HL-60 (cell line): ENCODE measurements at regions not wholly inside any gene's neighbourhood (a gene's known extent, or its start where the extent isn't known, plus 50 kb on each side); places are given as distances from the start of the nearest gene placed in this dataset.

Source experiments
- DNase-seq, 2 experiments: peaks; one replicate each; pipeline ENCODE4 v3.0.0-alpha.2; 2010 to 2020; ENCODE audit warnings: low read depth in 1 of 2, low spot score in 1 of 2
- H3K27ac ChIP-seq: fragments of 250-450 bp; sonication (Bioruptor Pico); replicated peaks from 2 replicates; pipeline ENCODE4 v1.5.1; 2020; ENCODE audit warnings: mild to moderate bottlenecking, moderate library complexity
- H3K27me3 ChIP-seq: fragments of 250-450 bp; sonication (Bioruptor Pico); 2 replicates; pipeline ENCODE4 v1.5.1; 2021; ENCODE audit warnings: mild to moderate bottlenecking, moderate library complexity; ENCODE audit not compliant: insufficient read depth, poor library complexity, severe bottlenecking
- H3K4me3 ChIP-seq: replicated peaks from 2 replicates; pipeline ENCODE4 v1.5.1; 2011; ENCODE audit warnings: mild to moderate bottlenecking, control low read depth, low read length; ENCODE audit not compliant: insufficient read depth
- GABPA ChIP-seq: IDR thresholded peaks from 2 replicates; pipeline ENCODE4 v1.6.1; 2012; ENCODE audit warnings: low read depth
- POLR2AphosphoS5 ChIP-seq: IDR thresholded peaks from 2 replicates; pipeline ENCODE4 v1.6.1; 2012; ENCODE audit warnings: low read depth
- SPI1 ChIP-seq: IDR thresholded peaks from 2 replicates; pipeline ENCODE4 v1.6.1; 2012; ENCODE audit warnings: low read depth, mild to moderate bottlenecking, borderline replicate concordance
- TF ChIP-seq, protein P1 (sequence below): IDR thresholded peaks from 2 replicates; pipeline ENCODE4 v1.6.1; 2012; ENCODE audit warnings: low read depth; ENCODE audit not compliant: insufficient replicate concordance
- TF ChIP-seq, protein P2 (sequence below): IDR thresholded peaks from one replicate; pipeline ENCODE4 v1.5.1; 2011; ENCODE audit warnings: low read length, control low read depth, inconsistent platforms; ENCODE audit not compliant: insufficient read depth

DNA sequence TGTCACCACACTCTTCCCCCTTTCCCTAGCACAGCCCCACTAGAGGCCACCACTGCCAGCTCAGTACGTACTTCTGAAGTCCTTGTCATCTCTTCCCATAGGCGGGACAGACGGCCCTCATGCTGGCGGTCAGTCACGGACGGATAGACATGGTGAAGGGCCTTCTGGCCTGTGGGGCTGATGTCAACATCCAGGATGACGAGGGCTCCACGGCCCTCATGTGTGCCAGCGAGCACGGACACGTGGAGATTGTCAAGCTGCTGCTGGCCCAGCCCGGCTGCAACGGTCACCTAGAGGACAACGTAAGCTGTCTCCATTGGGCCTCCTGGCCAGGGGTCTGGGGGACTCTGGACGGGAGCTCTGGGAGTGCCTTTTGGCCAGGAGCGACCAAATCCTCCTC is 99.4 kb upstream of the DMRT1 start:
- Histone ChIP-seq H3K27me3 (no peaks in the 10 kb centered on the region), H3K27ac (no peak overlapping the region), H3K4me3 (no peak overlapping the region)
- no peak for DNase-seq
- no peak for TF ChIP-seq SPI1
- no peak for TF ChIP-seq GABPA
- TF ChIP-seq POLR2AphosphoS5 = no peak
- TF ChIP-seq, protein P1, sequence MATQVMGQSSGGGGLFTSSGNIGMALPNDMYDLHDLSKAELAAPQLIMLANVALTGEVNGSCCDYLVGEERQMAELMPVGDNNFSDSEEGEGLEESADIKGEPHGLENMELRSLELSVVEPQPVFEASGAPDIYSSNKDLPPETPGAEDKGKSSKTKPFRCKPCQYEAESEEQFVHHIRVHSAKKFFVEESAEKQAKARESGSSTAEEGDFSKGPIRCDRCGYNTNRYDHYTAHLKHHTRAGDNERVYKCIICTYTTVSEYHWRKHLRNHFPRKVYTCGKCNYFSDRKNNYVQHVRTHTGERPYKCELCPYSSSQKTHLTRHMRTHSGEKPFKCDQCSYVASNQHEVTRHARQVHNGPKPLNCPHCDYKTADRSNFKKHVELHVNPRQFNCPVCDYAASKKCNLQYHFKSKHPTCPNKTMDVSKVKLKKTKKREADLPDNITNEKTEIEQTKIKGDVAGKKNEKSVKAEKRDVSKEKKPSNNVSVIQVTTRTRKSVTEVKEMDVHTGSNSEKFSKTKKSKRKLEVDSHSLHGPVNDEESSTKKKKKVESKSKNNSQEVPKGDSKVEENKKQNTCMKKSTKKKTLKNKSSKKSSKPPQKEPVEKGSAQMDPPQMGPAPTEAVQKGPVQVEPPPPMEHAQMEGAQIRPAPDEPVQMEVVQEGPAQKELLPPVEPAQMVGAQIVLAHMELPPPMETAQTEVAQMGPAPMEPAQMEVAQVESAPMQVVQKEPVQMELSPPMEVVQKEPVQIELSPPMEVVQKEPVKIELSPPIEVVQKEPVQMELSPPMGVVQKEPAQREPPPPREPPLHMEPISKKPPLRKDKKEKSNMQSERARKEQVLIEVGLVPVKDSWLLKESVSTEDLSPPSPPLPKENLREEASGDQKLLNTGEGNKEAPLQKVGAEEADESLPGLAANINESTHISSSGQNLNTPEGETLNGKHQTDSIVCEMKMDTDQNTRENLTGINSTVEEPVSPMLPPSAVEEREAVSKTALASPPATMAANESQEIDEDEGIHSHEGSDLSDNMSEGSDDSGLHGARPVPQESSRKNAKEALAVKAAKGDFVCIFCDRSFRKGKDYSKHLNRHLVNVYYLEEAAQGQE = no peak
- TF ChIP-seq, protein P2, sequence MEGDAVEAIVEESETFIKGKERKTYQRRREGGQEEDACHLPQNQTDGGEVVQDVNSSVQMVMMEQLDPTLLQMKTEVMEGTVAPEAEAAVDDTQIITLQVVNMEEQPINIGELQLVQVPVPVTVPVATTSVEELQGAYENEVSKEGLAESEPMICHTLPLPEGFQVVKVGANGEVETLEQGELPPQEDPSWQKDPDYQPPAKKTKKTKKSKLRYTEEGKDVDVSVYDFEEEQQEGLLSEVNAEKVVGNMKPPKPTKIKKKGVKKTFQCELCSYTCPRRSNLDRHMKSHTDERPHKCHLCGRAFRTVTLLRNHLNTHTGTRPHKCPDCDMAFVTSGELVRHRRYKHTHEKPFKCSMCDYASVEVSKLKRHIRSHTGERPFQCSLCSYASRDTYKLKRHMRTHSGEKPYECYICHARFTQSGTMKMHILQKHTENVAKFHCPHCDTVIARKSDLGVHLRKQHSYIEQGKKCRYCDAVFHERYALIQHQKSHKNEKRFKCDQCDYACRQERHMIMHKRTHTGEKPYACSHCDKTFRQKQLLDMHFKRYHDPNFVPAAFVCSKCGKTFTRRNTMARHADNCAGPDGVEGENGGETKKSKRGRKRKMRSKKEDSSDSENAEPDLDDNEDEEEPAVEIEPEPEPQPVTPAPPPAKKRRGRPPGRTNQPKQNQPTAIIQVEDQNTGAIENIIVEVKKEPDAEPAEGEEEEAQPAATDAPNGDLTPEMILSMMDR = no peak

DNA sequence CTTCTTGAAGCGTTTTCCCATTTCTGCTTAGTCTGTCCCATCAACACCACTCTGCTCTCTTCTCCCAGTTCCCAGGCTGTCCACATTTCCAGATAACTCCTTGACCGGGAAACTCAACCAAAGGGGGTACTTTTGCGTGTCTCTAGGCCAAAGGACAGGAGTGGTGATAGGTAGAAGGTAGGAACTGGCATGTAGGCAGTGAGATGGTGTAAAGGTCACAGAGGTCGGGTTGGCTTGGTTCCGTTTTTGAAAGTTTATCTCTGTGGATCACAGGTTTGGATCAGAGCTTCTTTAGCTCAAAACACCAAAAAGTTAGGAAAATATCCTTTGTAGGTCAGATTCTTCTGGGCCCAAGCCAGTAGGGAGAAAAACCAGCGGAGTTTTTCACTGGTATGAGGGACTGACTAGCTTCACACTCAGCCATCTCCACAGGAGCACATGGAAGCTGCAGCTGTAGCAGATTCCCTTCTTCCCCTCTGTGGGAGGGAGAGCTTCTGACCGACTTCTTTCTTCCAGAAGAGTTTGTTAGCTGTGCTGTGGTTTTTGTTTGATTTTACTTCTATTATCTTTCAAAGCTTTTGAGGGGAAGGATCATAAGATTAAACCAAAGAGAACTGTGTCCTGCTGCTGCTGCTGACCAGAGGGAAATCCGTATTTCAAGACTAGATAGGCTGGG is 98.4 kb upstream of the DMRT1 start:
- H3K4me3 ChIP-seq = no peak overlapping the region
- no peaks in the 10 kb centered on the region for H3K27me3 ChIP-seq
- DNase-seq = no peak
- TF ChIP-seq POLR2AphosphoS5 (no peak), GABPA (no peak), SPI1 (no peak)
- TF ChIP-seq, protein P1 = no peak
- TF ChIP-seq, protein P2 = no peak
- no peak overlapping the region for H3K27ac ChIP-seq

DNA sequence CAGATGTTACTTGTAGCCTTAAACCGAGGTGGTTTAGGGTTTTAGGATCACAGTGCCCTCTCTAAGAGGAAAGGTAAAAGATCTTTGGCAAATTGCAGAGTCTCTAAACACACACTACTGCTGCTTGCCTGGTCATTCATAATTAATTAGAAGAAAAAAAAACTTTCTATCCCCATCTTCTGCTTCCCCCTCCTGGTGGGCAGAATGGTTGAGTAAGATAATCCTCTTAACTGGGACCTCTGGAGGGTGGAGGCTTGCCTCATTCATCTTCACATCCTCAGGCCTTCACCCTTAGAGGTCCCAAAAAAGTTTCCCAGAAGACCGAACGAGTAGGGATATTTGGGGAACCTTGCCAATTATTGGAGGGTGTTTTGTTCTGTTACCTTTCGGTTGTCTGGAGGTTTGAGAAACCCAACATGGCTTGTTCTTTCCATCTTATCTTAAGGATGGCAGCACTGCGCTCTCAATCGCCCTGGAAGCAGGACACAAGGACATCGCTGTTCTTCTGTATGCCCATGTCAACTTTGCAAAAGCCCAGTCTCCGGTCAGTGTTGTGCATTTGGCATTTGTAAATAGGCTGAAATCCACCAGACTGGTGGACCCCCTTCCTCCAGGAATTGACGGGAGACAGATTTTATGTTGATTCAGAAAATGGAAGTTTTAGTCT is 97.3 kb upstream of the DMRT1 start:
- no peak overlapping the region for H3K4me3 ChIP-seq
- no peak overlapping the region for H3K27ac ChIP-seq
- no peak for DNase-seq
- TF ChIP-seq, protein P1 = no peak
- TF ChIP-seq POLR2AphosphoS5 (no peak), SPI1 (no peak), GABPA (no peak)
- TF ChIP-seq, protein P2 = no peak
- no peaks in the 10 kb centered on the region for H3K27me3 ChIP-seq
